Panc1 (cell line): ENCODE measurements at regions not wholly inside any gene's neighbourhood (a gene's known extent, or its start where the extent isn't known, plus 50 kb on each side); places are given as distances from the start of the nearest gene placed in this dataset.

Experiments used
- ATAC-seq: fragments of 200-7000 bp; cut with Tn5 transposase; 2 replicates; pipeline ENCODE4 v1.9.1; 2020; ENCODE audit warnings: mild to moderate bottlenecking, moderate library complexity
- BruUV-seq: library from RNA; stranded (reverse); fragments of 400-500 nt; replicated peaks from 2 replicates; lab custom pipeline; 2021; lab: Mats Ljungman, UMichigan
- CTCF ChIA-PET: fragments of 300-600 bp; sonication (Branson Sonifier 250); formaldehyde crosslinking; loops from one replicate; lab custom pipeline; 2022; ENCODE audit warnings: antibody characterized with exemption; lab: Charles Lee
- POLR2A ChIA-PET: fragments of 300-600 bp; sonication (Branson Sonifier 250); formaldehyde crosslinking; loops from one replicate; lab custom pipeline; 2022; ENCODE audit warnings: antibody characterized with exemption; lab: Charles Lee
- DNase-seq: peaks from one replicate; pipeline ENCODE4 v3.0.0-alpha.2; 2010; ENCODE audit warnings: low read depth, low spot score
- H3K27ac ChIP-seq: 2 replicates; pipeline ENCODE4 v1.5.1; 2011; ENCODE audit warnings: mild to moderate bottlenecking, low read length, inconsistent platforms
- H3K27me3 ChIP-seq: fragments of 200-500 bp; sonication (Bioruptor generic); 2 replicates; pipeline ENCODE4 v1.6.0; 2014; ENCODE audit warnings: low read length, inconsistent platforms; ENCODE audit not compliant: control insufficient read depth, insufficient read depth
- H3K36me3 ChIP-seq: fragments of 200-500 bp; sonication (Bioruptor generic); 2 replicates; pipeline ENCODE4 v1.5.1; 2014; ENCODE audit warnings: inconsistent platforms, mild to moderate bottlenecking, low read length, moderate library complexity; ENCODE audit not compliant: control insufficient read depth, insufficient read depth
- H3K4me1 ChIP-seq: 2 replicates; pipeline ENCODE4 v1.5.1; 2011; ENCODE audit warnings: inconsistent platforms, mild to moderate bottlenecking, low read length, moderate library complexity; ENCODE audit not compliant: control insufficient read depth, insufficient read depth
- H3K4me3 ChIP-seq, 2 experiments: 2 replicates each; pipeline ENCODE4 v1.5.1; 2011 to 2012; ENCODE audit warnings: low read depth in 2 of 2, low read length in 2 of 2, mild to moderate bottlenecking in 2 of 2, inconsistent platforms in 1 of 2, moderate library complexity in 1 of 2
- H3K9me3 ChIP-seq: fragments of 200-500 bp; sonication (Bioruptor generic); 2 replicates; pipeline ENCODE4 v1.5.1; 2014; ENCODE audit warnings: low read depth, mild to moderate bottlenecking, inconsistent platforms, low read length, moderate library complexity; ENCODE audit not compliant: control insufficient read depth, insufficient read depth
- POLR2AphosphoS5 ChIP-seq: IDR thresholded peaks from 2 replicates; pipeline ENCODE4 v1.6.1; 2012; ENCODE audit warnings: mild to moderate bottlenecking, low read depth, low read length, moderate library complexity
- SIN3A ChIP-seq: IDR thresholded peaks from 2 replicates; pipeline ENCODE4 v1.6.1; 2012; ENCODE audit warnings: low read depth, mild to moderate bottlenecking, low read length, moderate library complexity, borderline replicate concordance; ENCODE audit not compliant: insufficient read depth
- TCF7L2 ChIP-seq: IDR thresholded peaks from 2 replicates; pipeline ENCODE4 v1.6.1; 2011; ENCODE audit warnings: mild to moderate bottlenecking, low read depth, low read length, inconsistent platforms
- in situ Hi-C: cut with HindIII; loops from 2 replicates; pipeline ENCODE4 v1.10.0; 2016; ENCODE audit warnings: low sequenced_read_pairs, low pct_unique_long_range_greater_than_20kb
- intact Hi-C: fragments of 100-400 bp; cut with micrococcal nuclease; formaldehyde crosslinking; loops from one replicate; pipeline ENCODE4 v1.10.0; 2022; ENCODE audit not compliant: unreplicated experiment
- TF ChIP-seq, protein P1 (sequence below), 2 experiments: IDR thresholded peaks; 2 replicates each; pipeline ENCODE4 v1.6.1; 2011 to 2012; ENCODE audit warnings: low read depth in 2 of 2, control low read depth in 1 of 2, low read length in 1 of 2, mild to moderate bottlenecking in 1 of 2, moderate library complexity in 1 of 2; ENCODE audit not compliant: insufficient read depth in 1 of 2
- TF ChIP-seq, protein P2 (sequence below): fragments of 450-650 bp; IDR thresholded peaks from 2 replicates; pipeline ENCODE4 v1.5.1; 2017; ENCODE audit warnings: mild to moderate bottlenecking

DNA sequence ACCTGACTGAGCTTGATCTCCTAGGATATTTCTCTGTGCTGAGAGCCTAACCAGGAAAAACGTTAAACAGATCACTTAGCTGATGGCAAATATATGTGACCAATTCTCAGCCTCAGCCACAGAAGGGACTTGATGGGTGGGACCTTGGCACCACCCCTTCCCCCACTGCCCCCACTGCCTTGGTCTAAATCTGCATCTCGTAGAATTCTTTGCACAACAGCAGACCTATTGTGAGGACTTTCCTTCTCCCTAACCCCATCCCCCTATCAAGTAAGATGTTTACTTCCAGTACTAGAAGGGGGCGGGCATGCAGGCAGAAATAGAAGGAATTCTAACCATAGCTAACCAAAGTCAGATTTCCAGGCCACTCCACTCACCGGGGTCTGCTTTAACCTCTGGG is 313.2 kb downstream of the PCNX1 start:
- DNase-seq = no peak
- ATAC-seq = no peak
- intact Hi-C loops (no loop called here), in situ Hi-C loops (no loop called here)
- BruUV-seq = no TSS peak
- Histone ChIP-seq H3K4me3 (no peak overlapping the region), H3K27ac (no peak overlapping the region), H3K27me3 (no peaks in the 10 kb centered on the region), H3K4me1 (no peaks in the 10 kb centered on the region), H3K9me3 (no peaks in the 10 kb centered on the region), H3K36me3 (no peaks in the 10 kb centered on the region)
- ChIA-PET POLR2A (no interaction called here), CTCF (interaction anchor here (0.7 kb wide), 1 partner anchor 281 kb away, joined by 4 read pairs; no protein-coding TSS in a partner anchor)
- TF ChIP-seq, protein P1, sequence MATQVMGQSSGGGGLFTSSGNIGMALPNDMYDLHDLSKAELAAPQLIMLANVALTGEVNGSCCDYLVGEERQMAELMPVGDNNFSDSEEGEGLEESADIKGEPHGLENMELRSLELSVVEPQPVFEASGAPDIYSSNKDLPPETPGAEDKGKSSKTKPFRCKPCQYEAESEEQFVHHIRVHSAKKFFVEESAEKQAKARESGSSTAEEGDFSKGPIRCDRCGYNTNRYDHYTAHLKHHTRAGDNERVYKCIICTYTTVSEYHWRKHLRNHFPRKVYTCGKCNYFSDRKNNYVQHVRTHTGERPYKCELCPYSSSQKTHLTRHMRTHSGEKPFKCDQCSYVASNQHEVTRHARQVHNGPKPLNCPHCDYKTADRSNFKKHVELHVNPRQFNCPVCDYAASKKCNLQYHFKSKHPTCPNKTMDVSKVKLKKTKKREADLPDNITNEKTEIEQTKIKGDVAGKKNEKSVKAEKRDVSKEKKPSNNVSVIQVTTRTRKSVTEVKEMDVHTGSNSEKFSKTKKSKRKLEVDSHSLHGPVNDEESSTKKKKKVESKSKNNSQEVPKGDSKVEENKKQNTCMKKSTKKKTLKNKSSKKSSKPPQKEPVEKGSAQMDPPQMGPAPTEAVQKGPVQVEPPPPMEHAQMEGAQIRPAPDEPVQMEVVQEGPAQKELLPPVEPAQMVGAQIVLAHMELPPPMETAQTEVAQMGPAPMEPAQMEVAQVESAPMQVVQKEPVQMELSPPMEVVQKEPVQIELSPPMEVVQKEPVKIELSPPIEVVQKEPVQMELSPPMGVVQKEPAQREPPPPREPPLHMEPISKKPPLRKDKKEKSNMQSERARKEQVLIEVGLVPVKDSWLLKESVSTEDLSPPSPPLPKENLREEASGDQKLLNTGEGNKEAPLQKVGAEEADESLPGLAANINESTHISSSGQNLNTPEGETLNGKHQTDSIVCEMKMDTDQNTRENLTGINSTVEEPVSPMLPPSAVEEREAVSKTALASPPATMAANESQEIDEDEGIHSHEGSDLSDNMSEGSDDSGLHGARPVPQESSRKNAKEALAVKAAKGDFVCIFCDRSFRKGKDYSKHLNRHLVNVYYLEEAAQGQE (IDR thresholded peaks at IDR 0.05; ENCODE audit: insufficient read depth in 1 of 2, low read depth in 2 of 2, low read length in 1 of 2) = no peak
- TF ChIP-seq SIN3A (no peak), POLR2AphosphoS5 (no peak), TCF7L2 (no peak)
- TF ChIP-seq, protein P2, sequence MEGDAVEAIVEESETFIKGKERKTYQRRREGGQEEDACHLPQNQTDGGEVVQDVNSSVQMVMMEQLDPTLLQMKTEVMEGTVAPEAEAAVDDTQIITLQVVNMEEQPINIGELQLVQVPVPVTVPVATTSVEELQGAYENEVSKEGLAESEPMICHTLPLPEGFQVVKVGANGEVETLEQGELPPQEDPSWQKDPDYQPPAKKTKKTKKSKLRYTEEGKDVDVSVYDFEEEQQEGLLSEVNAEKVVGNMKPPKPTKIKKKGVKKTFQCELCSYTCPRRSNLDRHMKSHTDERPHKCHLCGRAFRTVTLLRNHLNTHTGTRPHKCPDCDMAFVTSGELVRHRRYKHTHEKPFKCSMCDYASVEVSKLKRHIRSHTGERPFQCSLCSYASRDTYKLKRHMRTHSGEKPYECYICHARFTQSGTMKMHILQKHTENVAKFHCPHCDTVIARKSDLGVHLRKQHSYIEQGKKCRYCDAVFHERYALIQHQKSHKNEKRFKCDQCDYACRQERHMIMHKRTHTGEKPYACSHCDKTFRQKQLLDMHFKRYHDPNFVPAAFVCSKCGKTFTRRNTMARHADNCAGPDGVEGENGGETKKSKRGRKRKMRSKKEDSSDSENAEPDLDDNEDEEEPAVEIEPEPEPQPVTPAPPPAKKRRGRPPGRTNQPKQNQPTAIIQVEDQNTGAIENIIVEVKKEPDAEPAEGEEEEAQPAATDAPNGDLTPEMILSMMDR = no peak

DNA sequence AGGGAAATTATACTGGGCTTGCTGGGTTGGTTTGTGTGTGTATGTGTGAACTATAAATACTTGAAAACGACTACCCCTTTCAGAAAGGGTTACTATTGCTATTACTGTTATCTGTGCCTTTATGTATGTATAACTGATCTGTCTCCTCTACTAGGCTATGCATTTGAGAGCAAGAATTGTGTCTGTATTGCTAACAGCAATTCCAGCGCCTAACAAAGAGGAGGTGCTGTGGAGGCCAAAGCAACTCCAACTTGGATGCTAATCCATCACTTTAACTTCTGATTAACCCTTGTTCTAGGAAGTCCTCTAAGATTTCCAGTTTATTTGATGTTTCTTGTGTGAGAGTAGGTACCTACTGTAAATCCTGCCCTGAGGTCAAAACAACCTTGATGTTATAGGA is 313.9 kb downstream of the PCNX1 start:
- Histone ChIP-seq H3K27ac (no peak overlapping the region), H3K36me3 (no peaks in the 10 kb centered on the region), H3K4me1 (no peaks in the 10 kb centered on the region), H3K4me3 (no peak overlapping the region), H3K27me3 (no peaks in the 10 kb centered on the region), H3K9me3 (no peaks in the 10 kb centered on the region)
- ChIA-PET CTCF (no interaction called here), POLR2A (no interaction called here)
- in situ Hi-C loops (no loop called here), intact Hi-C loops (no loop called here)
- BruUV-seq = no TSS peak
- no peak for ATAC-seq
- DNase-seq = no peak
- TF ChIP-seq, protein P1 (IDR thresholded peaks at IDR 0.05; ENCODE audit: insufficient read depth in 1 of 2, low read depth in 2 of 2, low read length in 1 of 2) = no peak
- no peak for TF ChIP-seq POLR2AphosphoS5
- TF ChIP-seq, protein P2 = no peak
- no peak for TF ChIP-seq SIN3A
- no peak for TF ChIP-seq TCF7L2
